Caco-2 (cell line): ENCODE measurements at regions not wholly inside any gene's neighbourhood (a gene's known extent, or its start where the extent isn't known, plus 50 kb on each side); places are given as distances from the start of the nearest gene placed in this dataset.

Experiments
- BruUV-seq: library from RNA; stranded (reverse); fragments of 400-500 nt; replicated peaks from 2 replicates; lab custom pipeline; 2021; lab: Mats Ljungman, UMichigan
- CTCF ChIA-PET: fragments of 300-600 bp; sonication (Branson Sonifier 250); formaldehyde crosslinking; loops from one replicate; lab custom pipeline; 2022; ENCODE audit warnings: antibody characterized with exemption; lab: Charles Lee
- POLR2A ChIA-PET: fragments of 300-600 bp; sonication (Branson Sonifier 250); formaldehyde crosslinking; loops from one replicate; lab custom pipeline; 2022; ENCODE audit warnings: antibody characterized with exemption; lab: Charles Lee
- DNase-seq, 2 experiments: peaks; one replicate each; pipeline versions ENCODE4 v3.0.0 to v3.0.0-alpha.2; 2020 to 2022
- H3K27me3 ChIP-seq: replicated peaks from 2 replicates; pipeline ENCODE4 v1.6.0; 2011; ENCODE audit warnings: low read length; ENCODE audit not compliant: control insufficient read depth, insufficient read depth
- H3K36me3 ChIP-seq: 2 replicates; pipeline ENCODE4 v1.5.1; 2011; ENCODE audit warnings: low read length; ENCODE audit not compliant: control insufficient read depth, insufficient read depth
- H3K4me1 ChIP-seq: fragments of 250-450 bp; sonication (Bioruptor Pico); 2 replicates; pipeline ENCODE4 v1.5.1; 2020; ENCODE audit warnings: mild to moderate bottlenecking
- H3K4me3 ChIP-seq: 2 replicates; pipeline ENCODE4 v1.5.1; 2011; ENCODE audit warnings: low read depth, mild to moderate bottlenecking, control low read depth, low read length
- H3K9me3 ChIP-seq: fragments of 250-450 bp; sonication (Bioruptor Pico); 2 replicates; pipeline ENCODE4 v1.5.1; 2020; ENCODE audit warnings: mild to moderate bottlenecking, moderate library complexity
- H3K27ac Mint-ChIP-seq: one replicate; pipeline ENCODE4 v1.8.0; 2022; ENCODE audit warnings: mixed read lengths; ENCODE audit not compliant: unreplicated experiment
- H3K27me3 Mint-ChIP-seq: one replicate; pipeline ENCODE4 v1.8.0; 2022; ENCODE audit warnings: mixed read lengths; ENCODE audit not compliant: insufficient read depth, unreplicated experiment
- H3K36me3 Mint-ChIP-seq: one replicate; pipeline ENCODE4 v1.8.0; 2022; ENCODE audit warnings: mild to moderate bottlenecking, mixed read lengths; ENCODE audit not compliant: insufficient read depth, unreplicated experiment
- H3K4me1 Mint-ChIP-seq: one replicate; pipeline ENCODE4 v1.8.0; 2022; ENCODE audit warnings: low read depth, mixed read lengths; ENCODE audit not compliant: unreplicated experiment
- H3K4me3 Mint-ChIP-seq: one replicate; pipeline ENCODE4 v1.8.0; 2022; ENCODE audit warnings: mild to moderate bottlenecking, moderate library complexity, mixed read lengths; ENCODE audit not compliant: unreplicated experiment
- H3K9me3 Mint-ChIP-seq: one replicate; pipeline ENCODE4 v1.8.0; 2022; ENCODE audit warnings: mixed read lengths; ENCODE audit not compliant: unreplicated experiment
- intact Hi-C: fragments of 100-400 bp; cut with micrococcal nuclease; formaldehyde crosslinking; loops from one replicate; pipeline ENCODE4 v1.10.0; 2022; ENCODE audit not compliant: unreplicated experiment
- TF ChIP-seq, protein P1 (sequence below), 2 experiments: fragments of 200-600 bp in 1 of 2; IDR thresholded peaks; 1 replicate in 1 of 2; 2 replicates in 1 of 2; pipeline versions ENCODE4 v1.5.1 to v1.8.0; 2011 to 2022; ENCODE audit warnings: antibody characterized with exemption in 1 of 2, control low read depth in 1 of 2, inconsistent platforms in 1 of 2, low read depth in 1 of 2, low read length in 1 of 2, mild to moderate bottlenecking in 1 of 2, moderate library complexity in 1 of 2; ENCODE audit not compliant: insufficient read depth in 1 of 2, severe bottlenecking in 1 of 2, unreplicated experiment in 1 of 2

DNA sequence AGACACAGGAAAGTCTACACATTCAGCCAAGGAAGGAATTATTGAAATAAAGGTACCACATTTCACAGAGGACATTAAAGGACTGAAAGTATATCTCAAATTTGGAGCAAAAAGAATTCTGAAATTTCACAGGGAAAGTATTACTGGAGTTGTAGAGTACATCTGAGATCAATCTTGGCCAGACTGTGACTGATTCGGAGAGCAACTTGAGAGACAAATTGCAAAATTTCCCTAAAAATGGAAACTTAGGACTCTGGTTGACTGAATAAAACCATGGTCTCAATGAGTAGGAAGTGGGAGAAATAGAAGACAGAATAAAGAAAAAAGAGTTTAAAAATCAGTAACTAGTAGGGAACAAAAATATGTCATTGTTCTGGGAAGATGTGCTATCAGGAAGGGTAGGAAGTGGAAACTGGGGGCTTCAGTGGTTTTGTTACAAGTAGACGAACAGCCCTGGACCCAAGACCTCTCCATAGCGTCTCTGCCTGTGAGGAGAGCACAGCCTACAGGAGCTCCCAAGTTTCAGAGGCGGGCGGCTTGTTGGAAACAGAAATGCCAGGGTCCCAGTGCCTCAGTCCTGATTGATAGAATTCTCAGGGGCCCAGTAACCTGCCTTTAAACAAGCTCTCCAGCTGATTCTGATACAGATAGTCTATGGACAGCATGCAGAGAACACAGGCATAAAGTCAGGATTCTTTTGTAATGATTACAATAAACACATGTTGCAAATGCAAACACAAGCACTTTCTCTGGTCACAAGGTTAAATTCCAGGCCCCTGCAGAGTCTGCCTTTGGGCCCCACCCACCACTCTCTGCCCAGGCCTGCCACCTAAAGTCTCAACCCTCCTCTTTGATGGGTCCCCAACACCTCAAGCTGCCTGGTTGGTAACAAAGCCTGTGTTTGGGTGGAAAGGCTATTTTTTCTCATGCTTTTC lies 63.1 kb downstream of the BBS10 start:
- Histone ChIP-seq H3K4me1 (peaks cover 6% of the 10 kb centered on the region; the same call in 1 of the 2 replicates), H3K9me3 (no peaks in the 10 kb centered on the region), H3K4me3 (no peak overlapping the region), H3K36me3 (no peaks in the 10 kb centered on the region), H3K27me3 (no peaks in the 10 kb centered on the region)
- TF ChIP-seq, protein P1, sequence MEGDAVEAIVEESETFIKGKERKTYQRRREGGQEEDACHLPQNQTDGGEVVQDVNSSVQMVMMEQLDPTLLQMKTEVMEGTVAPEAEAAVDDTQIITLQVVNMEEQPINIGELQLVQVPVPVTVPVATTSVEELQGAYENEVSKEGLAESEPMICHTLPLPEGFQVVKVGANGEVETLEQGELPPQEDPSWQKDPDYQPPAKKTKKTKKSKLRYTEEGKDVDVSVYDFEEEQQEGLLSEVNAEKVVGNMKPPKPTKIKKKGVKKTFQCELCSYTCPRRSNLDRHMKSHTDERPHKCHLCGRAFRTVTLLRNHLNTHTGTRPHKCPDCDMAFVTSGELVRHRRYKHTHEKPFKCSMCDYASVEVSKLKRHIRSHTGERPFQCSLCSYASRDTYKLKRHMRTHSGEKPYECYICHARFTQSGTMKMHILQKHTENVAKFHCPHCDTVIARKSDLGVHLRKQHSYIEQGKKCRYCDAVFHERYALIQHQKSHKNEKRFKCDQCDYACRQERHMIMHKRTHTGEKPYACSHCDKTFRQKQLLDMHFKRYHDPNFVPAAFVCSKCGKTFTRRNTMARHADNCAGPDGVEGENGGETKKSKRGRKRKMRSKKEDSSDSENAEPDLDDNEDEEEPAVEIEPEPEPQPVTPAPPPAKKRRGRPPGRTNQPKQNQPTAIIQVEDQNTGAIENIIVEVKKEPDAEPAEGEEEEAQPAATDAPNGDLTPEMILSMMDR (IDR thresholded peaks at IDR 0.05; ENCODE audit: insufficient read depth in 1 of 2, low read depth in 1 of 2, low read length in 1 of 2, severe bottlenecking in 1 of 2, unreplicated experiment in 1 of 2) = no peak
- no peaks in the 10 kb centered on the region for H3K4me1 Mint-ChIP-seq
- ChIA-PET CTCF (interaction anchor here (0.6 to 1.5 kb wide), 2 partner anchors 62 to 181 kb away, joined by 3 to 10 read pairs; no protein-coding TSS in a partner anchor), POLR2A (no interaction called here)
- BruUV-seq = no TSS peak
- H3K4me3 Mint-ChIP-seq = no peak overlapping the region
- no peaks in the 10 kb centered on the region for H3K9me3 Mint-ChIP-seq
- no peak overlapping the region for H3K27ac Mint-ChIP-seq
- H3K27me3 Mint-ChIP-seq = no peaks in the 10 kb centered on the region
- intact Hi-C loops = no loop called here
- H3K36me3 Mint-ChIP-seq = no peaks in the 10 kb centered on the region
- DNase-seq = peak; percentile 42 to 50

- ChIA-PET POLR2A (no interaction called here), CTCF (no interaction called here)
- Histone ChIP-seq H3K9me3 (no peaks in the 10 kb centered on the region), H3K4me1 (peaks cover 6% of the 10 kb centered on the region; the same call in 1 of the 2 replicates), H3K36me3 (no peaks in the 10 kb centered on the region), H3K27me3 (no peaks in the 10 kb centered on the region), H3K4me3 (no peak overlapping the region)
- Mint-ChIP-seq H3K36me3 (no peaks in the 10 kb centered on the region), H3K27me3 (no peaks in the 10 kb centered on the region), H3K4me1 (no peaks in the 10 kb centered on the region), H3K9me3 (no peaks in the 10 kb centered on the region), H3K27ac (no peak overlapping the region), H3K4me3 (no peak overlapping the region)
- TF ChIP-seq, protein P1 (IDR thresholded peaks at IDR 0.05; ENCODE audit: insufficient read depth in 1 of 2, low read depth in 1 of 2, low read length in 1 of 2, severe bottlenecking in 1 of 2, unreplicated experiment in 1 of 2) = no peak
- BruUV-seq = no TSS peak
- no peak for DNase-seq
- intact Hi-C loops = no loop called here
Measured at GRCh38 chr12:76282744-76283143, 65.5 kb downstream of the BBS10 start.

DNA sequence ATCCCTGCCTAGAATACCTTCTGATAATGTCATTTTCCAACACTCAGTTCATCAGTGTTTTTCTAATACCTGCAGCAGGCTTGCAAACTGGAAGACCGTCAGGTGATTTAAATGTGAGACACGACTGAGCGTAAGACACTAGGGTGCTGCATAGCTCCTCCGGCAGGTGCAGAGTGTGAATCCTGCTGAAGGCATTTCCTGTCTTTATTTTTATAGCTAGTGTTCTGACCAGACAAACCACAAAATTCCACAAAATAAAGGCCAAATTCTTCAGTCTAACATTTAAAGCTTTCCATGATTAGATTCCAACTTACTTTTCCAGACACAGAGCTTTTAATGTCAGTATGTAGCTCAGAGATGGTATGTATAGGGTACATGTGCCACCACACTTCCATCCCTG lies 70.7 kb downstream of the BBS10 start:
- Histone ChIP-seq H3K36me3 (no peaks in the 10 kb centered on the region), H3K9me3 (no peaks in the 10 kb centered on the region), H3K4me3 (no peak overlapping the region), H3K27me3 (no peaks in the 10 kb centered on the region), H3K4me1 (no peaks in the 10 kb centered on the region)
- H3K9me3 Mint-ChIP-seq = no peaks in the 10 kb centered on the region
- no peak for DNase-seq
- no peak overlapping the region for H3K4me3 Mint-ChIP-seq
- POLR2A ChIA-PET = no interaction called here
- intact Hi-C loops = no loop called here
- no peaks in the 10 kb centered on the region for H3K27me3 Mint-ChIP-seq
- TF ChIP-seq, protein P1 (IDR thresholded peaks at IDR 0.05; ENCODE audit: insufficient read depth in 1 of 2, low read depth in 1 of 2, low read length in 1 of 2, severe bottlenecking in 1 of 2, unreplicated experiment in 1 of 2) = no peak
- CTCF ChIA-PET = no interaction called here
- peaks cover 8% of the 10 kb centered on the region for H3K4me1 Mint-ChIP-seq
- no TSS peak for BruUV-seq
- H3K27ac Mint-ChIP-seq = no peak overlapping the region
- no peaks in the 10 kb centered on the region for H3K36me3 Mint-ChIP-seq
